HCT116 (cell line): ENCODE measurements at regions not wholly inside any gene's neighbourhood (a gene's known extent, or its start where the extent isn't known, plus 50 kb on each side); places are given as distances from the start of the nearest gene placed in this dataset.

Source experiments
- ATAC-seq: fragments of 200-7000 bp; cut with Tn5 transposase; 2 replicates; pipeline ENCODE4 v1.9.1; 2020; ENCODE audit warnings: mild to moderate bottlenecking, moderate library complexity
- BruUV-seq: library from RNA; stranded (reverse); fragments of 400-500 nt; replicated peaks from 2 replicates; lab custom pipeline; 2021; lab: Mats Ljungman, UMichigan
- CTCF ChIA-PET: fragments of 300-600 bp; sonication (Branson Sonifier 250); formaldehyde crosslinking; loops from one replicate; lab custom pipeline; 2021; ENCODE audit warnings: antibody characterized with exemption; lab: Charles Lee
- POLR2A ChIA-PET: fragments of 300-600, 350-600 bp; sonication (Branson Sonifier 250); formaldehyde crosslinking; loops from one replicate; lab custom pipeline; 2021; ENCODE audit warnings: antibody characterized with exemption; lab: Charles Lee
- RAD21 ChIA-PET, 2 experiments: fragments of 300-600 bp; sonication (Branson Sonifier 250); formaldehyde crosslinking; loops; one replicate each; lab custom pipeline; 2023; ENCODE audit warnings: low total read pairs in 2 of 2; ENCODE audit not compliant: uncharacterized antibody in 2 of 2, unreplicated experiment in 2 of 2, low non-redundant PET in 1 of 2; lab: Charles Lee
- DNase-seq: peaks from one replicate; pipeline ENCODE4 v3.0.0-alpha.2; 2010; ENCODE audit warnings: low read depth, low spot score
- H2AFZ ChIP-seq: fragments of 200-600 bp; shearing (Covaris generic), sonication (generic); 2 replicates; pipeline ENCODE4 v1.6.1; 2017; ENCODE audit warnings: low read depth, mixed run types, mixed read lengths, antibody characterized with exemption, low read length; ENCODE audit not compliant: poor library complexity, severe bottlenecking
- H3K27ac ChIP-seq: 2 replicates; pipeline ENCODE4 v1.5.1; 2012; ENCODE audit warnings: low read depth, low read length
- H3K27me3 ChIP-seq: fragments of 200-600 bp; sonication (generic); 2 replicates; pipeline ENCODE4 v1.6.1; 2016; ENCODE audit warnings: mixed run types, low read length, mixed read lengths; ENCODE audit not compliant: insufficient read depth
- H3K36me3 ChIP-seq, 2 experiments: fragments of 200-500 bp in 1 of 2; fragments of 200-600 bp in 1 of 2; sonication (Bioruptor generic) in 1 of 2; sonication (generic) in 1 of 2; 2 replicates each; pipeline versions ENCODE4 v1.5.1 to v1.6.1; 2014 to 2016; ENCODE audit warnings: low read length in 2 of 2, inconsistent platforms in 1 of 2, mixed read lengths in 1 of 2, mixed run types in 1 of 2; ENCODE audit not compliant: insufficient read depth in 2 of 2, control insufficient read depth in 1 of 2
- H3K4me1 ChIP-seq, 2 experiments: fragments of 200-600 bp in 1 of 2; sonication (generic) in 1 of 2; 2 replicates each; pipeline versions ENCODE4 v1.5.1 to v1.6.1; 2012 to 2017; ENCODE audit warnings: low read length in 2 of 2, inconsistent platforms in 1 of 2, mild to moderate bottlenecking in 1 of 2, mixed read lengths in 1 of 2, mixed run types in 1 of 2, moderate library complexity in 1 of 2; ENCODE audit not compliant: insufficient read depth in 2 of 2, control insufficient read depth in 1 of 2
- H3K4me2 ChIP-seq: fragments of 200-600 bp; sonication (generic); 2 replicates; pipeline ENCODE4 v1.6.1; 2017; ENCODE audit warnings: mixed run types, low read length, mixed read lengths
- H3K4me3 ChIP-seq, 2 experiments: fragments of 200-600 bp in 1 of 2; sonication (generic) in 1 of 2; replicated peaks in 1 of 2; 2 replicates each; pipeline ENCODE4 v1.5.1; 2011 to 2016; ENCODE audit warnings: low read length in 2 of 2, control low read depth in 1 of 2, low read depth in 1 of 2, mild to moderate bottlenecking in 1 of 2, mixed read lengths in 1 of 2, mixed run types in 1 of 2
- H3K79me2 ChIP-seq: fragments of 200-600 bp; sonication (generic); 2 replicates; pipeline ENCODE4 v1.6.1; 2017; ENCODE audit warnings: mild to moderate bottlenecking, mixed run types, low read length, moderate library complexity, mixed read lengths; ENCODE audit not compliant: insufficient read depth
- H3K9ac ChIP-seq: fragments of 200-600 bp; sonication (generic); 2 replicates; pipeline ENCODE4 v1.6.1; 2016; ENCODE audit warnings: low read length, mixed read lengths
- H3K9me2 ChIP-seq: fragments of 200-600 bp; sonication (generic), shearing (Covaris generic); 2 replicates; pipeline ENCODE4 v1.6.1; 2017; ENCODE audit warnings: mixed run types, mild to moderate bottlenecking, moderate library complexity; ENCODE audit not compliant: insufficient read depth
- H3K9me3 ChIP-seq, 2 experiments: fragments of 200-500 bp in 1 of 2; fragments of 200-600 bp in 1 of 2; sonication (Bioruptor generic) in 1 of 2; sonication (generic) in 1 of 2; 2 replicates each; pipeline ENCODE4 v1.6.1; 2014 to 2017; ENCODE audit warnings: low read length in 2 of 2, mixed read lengths in 2 of 2, inconsistent platforms in 1 of 2, low read depth in 1 of 2, mild to moderate bottlenecking in 1 of 2, mixed run types in 1 of 2, moderate library complexity in 1 of 2; ENCODE audit not compliant: control insufficient read depth in 1 of 2, insufficient read depth in 1 of 2
- H4K20me1 ChIP-seq: fragments of 200-600 bp; sonication (generic), shearing (Covaris generic); 2 replicates; pipeline ENCODE4 v1.6.1; 2017; ENCODE audit warnings: mixed run types, mild to moderate bottlenecking, moderate library complexity; ENCODE audit not compliant: insufficient read depth
- CBX3 ChIP-seq: IDR thresholded peaks from 2 replicates; pipeline ENCODE4 v1.6.1; 2012; ENCODE audit warnings: low read depth
- CEBPB ChIP-seq: IDR thresholded peaks from 2 replicates; pipeline ENCODE4 v1.6.1; 2012; ENCODE audit warnings: low read depth
- EGR1 ChIP-seq: IDR thresholded peaks from 2 replicates; pipeline ENCODE4 v1.6.1; 2012; ENCODE audit warnings: low read depth
- ELF1 ChIP-seq: IDR thresholded peaks from 2 replicates; pipeline ENCODE4 v1.6.1; 2012; ENCODE audit warnings: low read depth, borderline replicate concordance
- JUND ChIP-seq: IDR thresholded peaks from 2 replicates; pipeline ENCODE4 v1.6.1; 2012
- POLR2A ChIP-seq: IDR thresholded peaks from 2 replicates; pipeline ENCODE4 v1.7.0; 2011; ENCODE audit warnings: borderline replicate concordance; ENCODE audit not compliant: insufficient read depth, insufficient read length; ENCODE audit errors: extremely low read depth
- RAD21 ChIP-seq: IDR thresholded peaks from 2 replicates; pipeline ENCODE4 v1.6.1; 2012; ENCODE audit warnings: low read depth, mild to moderate bottlenecking
- SP1 ChIP-seq: IDR thresholded peaks from 2 replicates; pipeline ENCODE4 v1.6.1; 2012; ENCODE audit warnings: low read depth
- ZFX ChIP-seq: fragments of 450-650 bp; IDR thresholded peaks from 2 replicates; pipeline ENCODE4 v1.6.1; 2017
- intact Hi-C: fragments of 100-400 bp; cut with micrococcal nuclease; formaldehyde crosslinking; loops from 2 replicates; pipeline ENCODE4 v1.10.0; 2022
- TF ChIP-seq, protein P1 (sequence below): IDR thresholded peaks from 2 replicates; pipeline ENCODE4 v1.6.1; 2012
- TF ChIP-seq, protein P2 (sequence below): IDR thresholded peaks from 2 replicates; pipeline ENCODE4 v1.6.1; 2012

DNA sequence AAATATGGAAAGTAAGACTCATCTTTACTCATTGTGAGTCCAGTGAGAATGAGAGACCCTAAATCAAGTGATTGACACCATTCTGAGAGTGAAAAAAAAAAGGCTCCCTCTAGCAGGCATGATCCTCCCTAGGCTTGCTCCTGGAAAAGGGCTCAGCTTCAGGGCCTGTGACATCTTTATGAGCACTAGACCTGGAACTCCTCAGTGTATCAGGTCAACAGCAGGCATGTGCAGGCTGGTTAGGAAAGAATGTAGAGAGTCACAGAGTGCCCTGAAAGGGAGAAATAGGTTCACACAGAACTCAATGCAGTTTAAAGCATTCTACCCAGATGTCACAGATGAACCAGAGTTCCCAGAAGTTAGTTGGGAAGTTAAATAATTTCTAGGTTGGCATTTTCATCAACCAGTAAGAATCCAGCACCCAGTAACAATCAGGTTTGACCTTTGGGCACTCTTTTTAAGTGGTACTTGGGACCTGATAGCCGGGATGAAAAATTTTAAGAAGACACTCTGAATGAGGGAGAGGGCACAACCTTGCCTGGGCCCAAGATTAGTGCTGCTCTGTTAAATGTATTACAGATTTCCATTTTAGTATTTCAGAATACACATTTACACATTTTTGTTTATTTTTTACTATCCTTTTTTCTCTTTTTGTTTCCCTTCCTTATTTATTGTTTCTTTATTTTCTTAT is 828.8 kb downstream of the C12orf50 start:
- Histone ChIP-seq H3K27me3 (no peaks in the 10 kb centered on the region), H3K9me3 (no peaks in the 10 kb centered on the region), H3K79me2 (no peaks in the 10 kb centered on the region), H3K27ac (no peak overlapping the region), H3K4me1 (no peaks in the 10 kb centered on the region), H3K9me2 (no peaks in the 10 kb centered on the region), H3K36me3 (no peaks in the 10 kb centered on the region), H4K20me1 (no peaks in the 10 kb centered on the region), H3K4me3 (no peak overlapping the region), H3K9ac (no peak overlapping the region)
- ChIA-PET CTCF (no interaction called here), RAD21 (no interaction called here), POLR2A (no interaction called here)
- intact Hi-C loops: no loop called here
- TF ChIP-seq, protein P1, sequence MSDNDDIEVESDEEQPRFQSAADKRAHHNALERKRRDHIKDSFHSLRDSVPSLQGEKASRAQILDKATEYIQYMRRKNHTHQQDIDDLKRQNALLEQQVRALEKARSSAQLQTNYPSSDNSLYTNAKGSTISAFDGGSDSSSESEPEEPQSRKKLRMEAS: no peak
- TF ChIP-seq JUND (no peak), ELF1 (no peak), SP1 (no peak), POLR2A (no peak)
- TF ChIP-seq, protein P2, sequence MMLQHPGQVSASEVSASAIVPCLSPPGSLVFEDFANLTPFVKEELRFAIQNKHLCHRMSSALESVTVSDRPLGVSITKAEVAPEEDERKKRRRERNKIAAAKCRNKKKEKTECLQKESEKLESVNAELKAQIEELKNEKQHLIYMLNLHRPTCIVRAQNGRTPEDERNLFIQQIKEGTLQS: no peak
- TF ChIP-seq, all 23 proteins: peak for 0
- ATAC-seq: no peak
- DNase-seq: no peak
- no TSS peak for BruUV-seq
- H2AFZ ChIP-seq: no peak overlapping the region
- H3K4me2 ChIP-seq: no peak overlapping the region

DNA sequence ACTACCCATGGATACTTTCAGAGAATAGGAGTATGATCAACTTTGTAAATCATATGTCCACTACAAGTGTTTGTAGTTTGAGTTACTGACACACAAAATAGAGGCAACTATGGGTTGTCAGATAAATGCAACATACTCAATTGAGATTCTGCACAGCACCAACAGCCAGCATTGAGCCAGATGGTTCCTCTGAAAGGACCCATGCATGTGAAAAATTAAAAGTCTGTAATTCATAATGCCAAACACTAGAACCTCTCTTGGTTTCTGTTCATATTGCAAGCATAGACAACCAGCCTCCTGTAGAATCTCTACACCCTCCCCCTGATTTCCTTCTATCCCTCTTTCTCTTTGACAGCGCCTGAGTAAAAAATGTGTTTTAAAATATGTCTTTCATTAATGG is 831.0 kb downstream of the C12orf50 start:
- Histone ChIP-seq H3K9me2 (no peaks in the 10 kb centered on the region), H3K36me3 (no peaks in the 10 kb centered on the region), H3K9me3 (no peaks in the 10 kb centered on the region), H4K20me1 (no peaks in the 10 kb centered on the region), H3K4me1 (no peaks in the 10 kb centered on the region), H3K27ac (no peak overlapping the region), H2AFZ (no peak overlapping the region)
- no TSS peak for BruUV-seq
- RAD21 ChIA-PET: no interaction called here
- TF ChIP-seq CEBPB: no peak
- no peak for TF ChIP-seq CBX3
- TF ChIP-seq POLR2A: no peak
- no peak for TF ChIP-seq SP1
- no peak for TF ChIP-seq EGR1
- TF ChIP-seq, protein P1: no peak
- no peak for TF ChIP-seq ZFX
- no peak for TF ChIP-seq RAD21
- TF ChIP-seq, all 23 proteins: peak for 0
- no peaks in the 10 kb centered on the region for H3K79me2 ChIP-seq
- no peaks in the 10 kb centered on the region for H3K27me3 ChIP-seq
- no peak for DNase-seq
- no peak overlapping the region for H3K9ac ChIP-seq
- H3K4me3 ChIP-seq: no peak overlapping the region
- no peak overlapping the region for H3K4me2 ChIP-seq
- POLR2A ChIA-PET: no interaction called here
- CTCF ChIA-PET: no interaction called here
- intact Hi-C loops: no loop called here
- ATAC-seq: no peak
